Endothelial cell of umbilical vein (primary cell): ENCODE measurements at regions not wholly inside any gene's neighbourhood (a gene's known extent, or its start where the extent isn't known, plus 50 kb on each side); places are given as distances from the start of the nearest gene placed in this dataset.

Source experiments
- BruUV-seq: library from RNA; stranded (reverse); fragments of 400-500 nt; replicated peaks from 2 replicates; lab custom pipeline; 2021; lab: Mats Ljungman, UMichigan
- CTCF ChIA-PET: fragments of 300-600, 350-600 bp; sonication (Branson Sonifier 250); formaldehyde crosslinking; loops from one replicate; lab custom pipeline; 2021; ENCODE audit warnings: antibody characterized with exemption, inconsistent platforms; lab: Charles Lee
- POLR2A ChIA-PET: fragments of 300-600, 350-600 bp; sonication (Branson Sonifier 250); formaldehyde crosslinking; loops from one replicate; lab custom pipeline; 2021; ENCODE audit warnings: antibody characterized with exemption, inconsistent platforms; lab: Charles Lee
- DNase-seq: peaks from one replicate; pipeline ENCODE4 v3.0.0-alpha.2; 2011; ENCODE audit warnings: low read depth, low spot score
- FAIRE-seq: peaks from 2 replicates; lab custom pipeline; 2011; peaks lifted over from hg19 to GRCh38; lab: Jason Lieb, UNC
- H2AFZ ChIP-seq: 2 replicates; pipeline ENCODE4 v1.6.0; 2012; ENCODE audit warnings: low read depth, low read length, control low read depth, inconsistent platforms
- H3K27ac ChIP-seq: 2 replicates; pipeline ENCODE4 v1.5.1; 2011; ENCODE audit warnings: low read depth, mild to moderate bottlenecking, control low read depth, low read length, moderate library complexity; ENCODE audit not compliant: insufficient read depth
- H3K27me3 ChIP-seq, 2 experiments: 2 replicates each; pipeline versions ENCODE4 v1.6.0 to v1.6.1; 2011; ENCODE audit warnings: low read length in 2 of 2, mixed read lengths in 1 of 2; ENCODE audit not compliant: control insufficient read depth in 2 of 2, insufficient read depth in 2 of 2
- H3K36me3 ChIP-seq, 2 experiments: 2 replicates in 1 of 2; 3 replicates in 1 of 2; pipeline ENCODE4 v1.5.1; 2011; ENCODE audit warnings: low read length in 2 of 2, mild to moderate bottlenecking in 1 of 2, moderate library complexity in 1 of 2; ENCODE audit not compliant: control insufficient read depth in 2 of 2, insufficient read depth in 2 of 2; ENCODE audit errors: extremely low read depth in 1 of 2
- H3K4me1 ChIP-seq: 3 replicates; pipeline ENCODE4 v1.5.1; 2011; ENCODE audit warnings: mild to moderate bottlenecking, low read length; ENCODE audit not compliant: control insufficient read depth, insufficient read depth; ENCODE audit errors: extremely low read depth
- H3K4me2 ChIP-seq: 2 replicates; pipeline ENCODE4 v1.6.1; 2011; ENCODE audit warnings: low read length, control low read depth, mixed read lengths; ENCODE audit not compliant: insufficient read depth
- H3K4me3 ChIP-seq, 3 experiments: fragments of 200-600 bp in 1 of 3; sonication (generic), shearing (Covaris generic) in 1 of 3; replicated peaks in 1 of 3; 2 replicates each; pipeline ENCODE4 v1.5.1; 2011 to 2016; ENCODE audit warnings: control low read depth in 3 of 3, low read length in 3 of 3, mild to moderate bottlenecking in 2 of 3, inconsistent platforms in 1 of 3, low read depth in 1 of 3, moderate library complexity in 1 of 3; ENCODE audit not compliant: insufficient read depth in 1 of 3
- H3K79me2 ChIP-seq: 2 replicates; pipeline ENCODE4 v1.6.0; 2012; ENCODE audit warnings: low read length, inconsistent platforms; ENCODE audit not compliant: control insufficient read depth, insufficient read depth
- H3K9ac ChIP-seq: replicated peaks from 2 replicates; pipeline ENCODE3; 2011; ENCODE audit warnings: low read length, control low read depth; ENCODE audit not compliant: insufficient read depth; ENCODE audit errors: extremely low read depth
- H3K9me1 ChIP-seq: replicated peaks from 3 replicates; pipeline ENCODE4 v1.6.0; 2011; ENCODE audit warnings: mild to moderate bottlenecking, low read length; ENCODE audit not compliant: control insufficient read depth, insufficient read depth; ENCODE audit errors: extremely low read depth
- H3K9me3 ChIP-seq: replicated peaks from 2 replicates; pipeline ENCODE4 v1.5.1; 2012; ENCODE audit warnings: low read length, inconsistent platforms; ENCODE audit not compliant: control insufficient read depth, insufficient read depth
- H4K20me1 ChIP-seq: replicated peaks from 2 replicates; pipeline ENCODE3; 2011; ENCODE audit warnings: mild to moderate bottlenecking, low read length; ENCODE audit not compliant: control insufficient read depth, insufficient read depth; ENCODE audit errors: extremely low read depth
- EZH2 ChIP-seq: IDR thresholded peaks from 2 replicates; pipeline ENCODE4 v1.6.1; 2012; ENCODE audit warnings: borderline replicate concordance, low read depth, mild to moderate bottlenecking, moderate library complexity, low read length, inconsistent platforms; ENCODE audit not compliant: severe bottlenecking
- FOS ChIP-seq: IDR thresholded peaks from 2 replicates; pipeline ENCODE4 v1.6.1; 2011; ENCODE audit warnings: mild to moderate bottlenecking, low read length, moderate library complexity, borderline replicate concordance; ENCODE audit not compliant: insufficient read depth
- JUN ChIP-seq: IDR thresholded peaks from 2 replicates; pipeline ENCODE4 v1.6.1; 2011; ENCODE audit warnings: borderline replicate concordance, low read depth; ENCODE audit not compliant: insufficient read length, insufficient read depth
- MYC ChIP-seq: IDR thresholded peaks from one replicate; pipeline ENCODE4 v1.6.1; 2011; ENCODE audit warnings: mild to moderate bottlenecking, low read depth, low read length
- POLR2A ChIP-seq: IDR thresholded peaks from 2 replicates; pipeline ENCODE4 v1.6.1; 2012; ENCODE audit warnings: low read depth, mild to moderate bottlenecking, control low read depth, low read length
- POLR2AphosphoS5 ChIP-seq: IDR thresholded peaks from 2 replicates; pipeline ENCODE4 v1.6.1; 2012; ENCODE audit warnings: low read depth, mild to moderate bottlenecking, control low read depth, low read length, moderate library complexity; ENCODE audit not compliant: insufficient read depth
- dilution Hi-C: fragments of 300-500 bp; cut with MboI; formaldehyde crosslinking; loops from one replicate; pipeline ENCODE4 v1.15.0; 2019; ENCODE audit warnings: low sequenced_read_pairs; ENCODE audit not compliant: extremely low pct_ligation_motif_present
- intact Hi-C: fragments of 100-400 bp; cut with micrococcal nuclease; formaldehyde crosslinking; loops from one replicate; pipeline ENCODE4 v1.10.0; 2022
- TF ChIP-seq, protein P1 (sequence below), 2 donors: IDR thresholded peaks; 1 replicate in 1 of 2; 2 replicates in 1 of 2; pipeline ENCODE4 v1.5.1; 2011; ENCODE audit warnings: low read length in 2 of 2, mild to moderate bottlenecking in 2 of 2, moderate library complexity in 2 of 2, control low read depth in 1 of 2, inconsistent platforms in 1 of 2, low read depth in 1 of 2; ENCODE audit not compliant: insufficient read depth in 1 of 2; ENCODE audit errors: extremely low read depth in 1 of 2
- TF ChIP-seq, protein P2 (sequence below): IDR thresholded peaks from 2 replicates; pipeline ENCODE4 v1.6.1; 2011; ENCODE audit not compliant: insufficient read depth, insufficient read length

GRCh38 chr10:59505926-59506325, 143.6 kb upstream of the FAM13C start:
- H3K9me1 ChIP-seq = no peaks in the 10 kb centered on the region
- BruUV-seq = no TSS peak

GRCh38 chr10:59499460-59499859, 137.1 kb upstream of the FAM13C start:
- Histone ChIP-seq H3K4me1 (no peaks in the 10 kb centered on the region), H2AFZ (no peak overlapping the region), H3K9me1 (no peaks in the 10 kb centered on the region), H4K20me1 (no peaks in the 10 kb centered on the region), H3K9ac (no peak overlapping the region), H3K27me3 (no peaks in the 10 kb centered on the region), H3K4me2 (no peak overlapping the region), H3K9me3 (peaks cover 4% of the 10 kb centered on the region), H3K79me2 (no peaks in the 10 kb centered on the region), H3K27ac (no peak overlapping the region), H3K4me3 (no peak overlapping the region), H3K36me3 (no peaks in the 10 kb centered on the region)
- DNase-seq = no peak
- TF ChIP-seq MYC = no peak
- TF ChIP-seq JUN = no peak
- intact Hi-C loops (no loop called here), dilution Hi-C loops (no loop called here)
- ChIA-PET CTCF (no interaction called here), POLR2A (no interaction called here)
- FAIRE-seq = no peak
- BruUV-seq = no TSS peak

More at GRCh38 chr10:59505926-59506325, 143.6 kb upstream of the FAM13C start:
- Histone ChIP-seq H4K20me1 (no peaks in the 10 kb centered on the region), H3K27ac (no peak overlapping the region), H3K4me2 (no peak overlapping the region), H3K4me1 (no peaks in the 10 kb centered on the region), H2AFZ (no peak overlapping the region), H3K27me3 (no peaks in the 10 kb centered on the region), H3K36me3 (no peaks in the 10 kb centered on the region), H3K9ac (no peak overlapping the region), H3K79me2 (no peaks in the 10 kb centered on the region), H3K9me3 (no peaks in the 10 kb centered on the region), H3K4me3 (no peak overlapping the region)
- intact Hi-C loops = no loop called here
- dilution Hi-C loops = no loop called here
- ChIA-PET CTCF (no interaction called here), POLR2A (no interaction called here)
- no peak for FAIRE-seq
- no peak for DNase-seq
- TF ChIP-seq, protein P1, sequence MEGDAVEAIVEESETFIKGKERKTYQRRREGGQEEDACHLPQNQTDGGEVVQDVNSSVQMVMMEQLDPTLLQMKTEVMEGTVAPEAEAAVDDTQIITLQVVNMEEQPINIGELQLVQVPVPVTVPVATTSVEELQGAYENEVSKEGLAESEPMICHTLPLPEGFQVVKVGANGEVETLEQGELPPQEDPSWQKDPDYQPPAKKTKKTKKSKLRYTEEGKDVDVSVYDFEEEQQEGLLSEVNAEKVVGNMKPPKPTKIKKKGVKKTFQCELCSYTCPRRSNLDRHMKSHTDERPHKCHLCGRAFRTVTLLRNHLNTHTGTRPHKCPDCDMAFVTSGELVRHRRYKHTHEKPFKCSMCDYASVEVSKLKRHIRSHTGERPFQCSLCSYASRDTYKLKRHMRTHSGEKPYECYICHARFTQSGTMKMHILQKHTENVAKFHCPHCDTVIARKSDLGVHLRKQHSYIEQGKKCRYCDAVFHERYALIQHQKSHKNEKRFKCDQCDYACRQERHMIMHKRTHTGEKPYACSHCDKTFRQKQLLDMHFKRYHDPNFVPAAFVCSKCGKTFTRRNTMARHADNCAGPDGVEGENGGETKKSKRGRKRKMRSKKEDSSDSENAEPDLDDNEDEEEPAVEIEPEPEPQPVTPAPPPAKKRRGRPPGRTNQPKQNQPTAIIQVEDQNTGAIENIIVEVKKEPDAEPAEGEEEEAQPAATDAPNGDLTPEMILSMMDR (IDR thresholded peaks at IDR 0.05; ENCODE audit: extremely low read depth in 1 of 2, insufficient read depth in 1 of 2, low read depth in 1 of 2, low read length in 2 of 2) = no peak
- TF ChIP-seq FOS (no peak), POLR2AphosphoS5 (no peak), POLR2A (no peak), EZH2 (no peak), JUN (no peak)
- TF ChIP-seq, protein P2, sequence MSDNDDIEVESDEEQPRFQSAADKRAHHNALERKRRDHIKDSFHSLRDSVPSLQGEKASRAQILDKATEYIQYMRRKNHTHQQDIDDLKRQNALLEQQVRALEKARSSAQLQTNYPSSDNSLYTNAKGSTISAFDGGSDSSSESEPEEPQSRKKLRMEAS = no peak
